Activated T-helper 17 cell treated with anti-CD3 and anti-CD28 coated beads, Interleukin-2, amount 50 U/mL, for 72 hours (primary cell): ENCODE measurements at regions not wholly inside any gene's neighbourhood (a gene's known extent, or its start where the extent isn't known, plus 50 kb on each side); places are given as distances from the start of the nearest gene placed in this dataset.

ENCODE experiments used
- ATAC-seq: fragments of 150-1000 bp; cut with Tn5 transposase; replicated peaks from 2 replicates; pipeline ENCODE4 v1.10.0; 2021; ENCODE audit warnings: mild to moderate bottlenecking, moderate library complexity
- H3K27ac Mint-ChIP-seq: one replicate; pipeline ENCODE4 v1.8.0; 2022; ENCODE audit warnings: mixed read lengths
- H3K27me3 Mint-ChIP-seq: one replicate; pipeline ENCODE4 v1.8.0; 2022; ENCODE audit warnings: mixed read lengths
- H3K36me3 Mint-ChIP-seq: one replicate; pipeline ENCODE4 v1.8.0; 2022; ENCODE audit warnings: low read depth, mild to moderate bottlenecking, mixed read lengths
- H3K4me1 Mint-ChIP-seq: one replicate; pipeline ENCODE4 v1.8.0; 2022; ENCODE audit warnings: mixed read lengths
- H3K4me3 Mint-ChIP-seq: one replicate; pipeline ENCODE4 v1.8.0; 2022; ENCODE audit warnings: mild to moderate bottlenecking, mixed read lengths
- H3K9me3 Mint-ChIP-seq: one replicate; pipeline ENCODE4 v1.8.0; 2022; ENCODE audit warnings: mixed read lengths

DNA sequence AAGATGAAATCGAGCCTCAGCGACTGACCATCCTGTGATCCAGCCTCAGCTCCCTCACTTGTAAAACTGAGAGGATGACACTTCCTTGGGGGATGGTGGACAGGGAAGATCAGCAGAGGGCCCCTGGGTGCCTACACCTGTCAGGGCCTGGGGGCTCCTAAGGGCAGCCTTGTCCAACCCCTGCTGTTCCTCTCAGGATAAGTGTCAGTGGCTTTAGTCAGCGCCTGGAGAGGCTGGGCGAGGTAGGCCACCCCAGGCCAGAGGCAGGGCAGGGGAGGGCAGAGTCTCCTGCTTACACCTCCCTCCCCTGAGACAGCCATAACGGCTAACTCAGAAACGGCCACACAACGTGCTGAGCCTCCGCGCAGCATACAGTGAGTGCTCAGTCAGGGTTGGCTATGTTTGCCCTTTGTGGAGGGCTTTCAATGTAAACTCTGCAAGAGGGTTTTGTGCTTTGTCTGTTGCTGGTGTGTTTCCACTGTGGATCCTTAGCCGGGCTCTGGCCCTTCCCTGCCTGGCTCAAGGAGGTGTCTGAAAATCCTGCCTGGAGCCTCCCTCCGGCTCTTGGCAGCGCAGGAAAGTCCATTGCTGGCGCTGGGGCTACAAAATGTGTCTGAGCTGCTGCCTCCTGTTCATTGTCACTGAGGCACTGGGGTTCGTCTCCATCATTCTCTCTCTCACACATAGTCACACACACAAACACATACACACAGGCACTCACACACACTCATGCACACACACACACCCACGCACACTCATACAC is 588.4 kb downstream of the PTPRU start:
- H3K27me3 Mint-ChIP-seq, result peaks cover 26% of the 10 kb centered on the region
- no peak overlapping the region for H3K4me3 Mint-ChIP-seq
- no peak for ATAC-seq
- H3K27ac Mint-ChIP-seq, result no peak overlapping the region
- no peaks in the 10 kb centered on the region for H3K36me3 Mint-ChIP-seq
- no peaks in the 10 kb centered on the region for H3K4me1 Mint-ChIP-seq
- no peaks in the 10 kb centered on the region for H3K9me3 Mint-ChIP-seq

DNA sequence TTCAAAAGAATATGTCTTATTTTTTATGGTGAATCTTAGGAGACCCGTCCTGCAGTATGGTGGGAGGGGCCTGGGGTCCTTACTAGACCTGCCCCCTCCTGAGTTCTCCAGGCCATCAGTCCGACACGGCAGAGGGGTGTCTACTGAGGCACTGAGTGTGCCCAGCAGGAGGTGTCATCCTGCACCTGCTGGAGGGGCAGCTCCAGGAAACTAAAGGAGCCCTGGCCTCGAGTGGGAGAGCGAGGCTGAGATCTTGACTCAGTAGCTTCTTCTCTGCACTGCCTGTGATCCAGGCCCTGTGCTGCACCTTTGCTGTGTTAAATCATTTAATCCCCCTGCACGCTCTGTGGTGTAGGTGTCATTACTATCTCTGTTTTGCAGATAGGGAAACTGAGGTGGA is 587.7 kb downstream of the PTPRU start:
- Mint-ChIP-seq H3K9me3 (no peaks in the 10 kb centered on the region), H3K27ac (no peak overlapping the region), H3K27me3 (peaks cover 28% of the 10 kb centered on the region), H3K4me1 (no peaks in the 10 kb centered on the region), H3K36me3 (no peaks in the 10 kb centered on the region), H3K4me3 (no peak overlapping the region)
- ATAC-seq, result no peak

DNA sequence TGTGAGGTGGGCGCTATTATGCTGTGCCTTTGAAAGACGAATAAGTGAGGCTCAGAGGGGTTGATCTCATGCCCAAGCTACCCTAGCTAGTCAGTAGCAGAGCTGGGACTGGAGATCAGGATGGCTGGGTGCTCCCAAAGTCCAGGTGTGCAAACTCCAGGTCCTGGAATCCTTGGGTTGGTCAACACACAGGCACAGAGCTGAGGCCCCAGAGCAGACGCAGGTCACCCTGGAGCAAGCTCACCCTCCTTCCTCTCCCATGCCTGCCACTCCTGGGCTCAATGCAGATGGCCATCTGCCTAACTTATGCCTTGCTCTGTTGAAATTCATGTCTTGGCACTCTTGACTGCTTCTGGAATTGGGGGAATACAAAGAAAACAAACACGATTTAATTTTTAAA is 587.2 kb downstream of the PTPRU start:
- H3K27me3 Mint-ChIP-seq, result peaks cover 31% of the 10 kb centered on the region
- no peak overlapping the region for H3K4me3 Mint-ChIP-seq
- H3K36me3 Mint-ChIP-seq, result no peaks in the 10 kb centered on the region
- no peak overlapping the region for H3K27ac Mint-ChIP-seq
- ATAC-seq, result no peak
- H3K9me3 Mint-ChIP-seq, result no peaks in the 10 kb centered on the region
- H3K4me1 Mint-ChIP-seq, result no peaks in the 10 kb centered on the region

DNA sequence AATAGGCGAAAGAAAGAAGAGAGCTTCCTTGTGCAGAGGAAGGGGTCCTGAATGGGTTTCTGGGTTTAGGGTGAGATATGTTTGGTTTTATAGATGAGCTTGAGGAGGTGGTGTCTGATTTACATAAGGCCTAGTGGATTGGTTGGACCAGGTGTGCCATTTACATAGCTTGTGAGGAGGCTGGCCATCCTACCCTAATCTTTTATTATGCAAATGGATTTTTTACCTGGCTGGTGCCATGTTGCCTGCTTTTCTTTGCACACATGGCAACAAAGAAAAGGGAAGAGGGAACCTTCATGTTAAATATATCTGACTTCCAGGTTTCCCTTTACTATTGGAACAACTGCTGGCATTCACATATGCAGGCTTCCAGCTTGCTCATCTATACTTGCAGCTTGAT is 585.3 kb downstream of the PTPRU start:
- no peaks in the 10 kb centered on the region for H3K36me3 Mint-ChIP-seq
- no peak for ATAC-seq
- H3K9me3 Mint-ChIP-seq, result no peaks in the 10 kb centered on the region
- no peaks in the 10 kb centered on the region for H3K4me1 Mint-ChIP-seq
- no peak overlapping the region for H3K4me3 Mint-ChIP-seq
- no peak overlapping the region for H3K27ac Mint-ChIP-seq
- H3K27me3 Mint-ChIP-seq, result peaks cover 34% of the 10 kb centered on the region

DNA sequence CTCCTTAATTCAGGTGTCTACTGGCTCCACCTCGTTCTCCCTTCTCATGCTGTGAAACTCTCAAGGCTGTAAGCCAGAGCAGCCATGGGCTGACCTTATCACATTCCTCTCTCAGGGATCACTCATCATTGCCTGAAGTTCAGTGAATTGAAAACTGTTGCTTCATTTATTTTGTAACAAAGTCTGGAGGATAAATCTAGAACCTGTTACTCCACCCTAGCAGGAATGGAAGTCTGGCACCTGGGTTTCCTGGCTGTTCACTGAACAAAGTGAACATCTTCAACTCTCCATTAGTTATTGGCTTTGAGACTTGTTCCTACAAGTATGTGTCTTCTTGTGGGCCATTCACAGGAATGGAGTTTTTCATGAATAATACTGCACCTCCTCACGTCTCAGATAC is 584.1 kb downstream of the PTPRU start:
- no peaks in the 10 kb centered on the region for H3K36me3 Mint-ChIP-seq
- no peak overlapping the region for H3K4me3 Mint-ChIP-seq
- no peak for ATAC-seq
- no peak overlapping the region for H3K27ac Mint-ChIP-seq
- peaks cover 34% of the 10 kb centered on the region for H3K27me3 Mint-ChIP-seq
- no peaks in the 10 kb centered on the region for H3K4me1 Mint-ChIP-seq
- H3K9me3 Mint-ChIP-seq, result no peaks in the 10 kb centered on the region

DNA sequence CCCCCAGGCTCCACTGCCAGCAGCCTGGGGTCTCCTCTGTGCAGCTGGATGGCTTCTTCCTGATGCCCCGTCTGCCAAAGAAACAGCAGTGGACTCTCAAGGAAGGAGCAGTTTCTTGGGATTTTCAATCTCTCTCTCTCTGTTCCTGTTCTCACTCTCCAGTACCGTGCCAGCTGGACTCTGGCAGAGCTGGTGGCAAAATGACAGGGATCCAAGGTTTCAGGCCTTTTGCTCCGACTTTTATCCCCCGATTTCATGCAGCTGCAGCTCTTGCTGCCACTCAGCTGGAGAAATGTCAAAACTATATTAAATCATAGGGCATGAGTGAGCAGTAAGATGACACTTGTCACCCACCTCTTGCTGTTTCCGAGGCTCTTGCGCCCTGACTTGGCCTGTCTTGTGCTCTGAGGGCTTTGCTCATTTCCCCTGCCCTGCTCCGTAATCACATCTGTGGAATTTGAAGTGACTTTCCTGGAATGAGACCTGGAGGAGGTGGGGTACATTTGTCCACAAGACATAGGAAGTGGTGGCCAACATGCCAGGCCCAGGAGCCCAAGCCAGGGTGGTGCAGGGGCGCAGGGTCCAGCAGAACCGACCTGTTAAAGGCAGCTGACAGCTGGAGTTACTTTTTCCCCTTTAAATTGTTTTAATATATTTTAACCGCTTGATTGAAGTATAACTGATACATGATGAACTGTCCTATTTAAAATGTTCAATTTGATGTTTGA is 576.2 kb downstream of the PTPRU start:
- Mint-ChIP-seq H3K4me1 (no peaks in the 10 kb centered on the region), H3K27me3 (peaks cover 6% of the 10 kb centered on the region), H3K4me3 (no peak overlapping the region), H3K9me3 (no peaks in the 10 kb centered on the region), H3K27ac (no peak overlapping the region), H3K36me3 (no peaks in the 10 kb centered on the region)
- ATAC-seq, result no peak

DNA sequence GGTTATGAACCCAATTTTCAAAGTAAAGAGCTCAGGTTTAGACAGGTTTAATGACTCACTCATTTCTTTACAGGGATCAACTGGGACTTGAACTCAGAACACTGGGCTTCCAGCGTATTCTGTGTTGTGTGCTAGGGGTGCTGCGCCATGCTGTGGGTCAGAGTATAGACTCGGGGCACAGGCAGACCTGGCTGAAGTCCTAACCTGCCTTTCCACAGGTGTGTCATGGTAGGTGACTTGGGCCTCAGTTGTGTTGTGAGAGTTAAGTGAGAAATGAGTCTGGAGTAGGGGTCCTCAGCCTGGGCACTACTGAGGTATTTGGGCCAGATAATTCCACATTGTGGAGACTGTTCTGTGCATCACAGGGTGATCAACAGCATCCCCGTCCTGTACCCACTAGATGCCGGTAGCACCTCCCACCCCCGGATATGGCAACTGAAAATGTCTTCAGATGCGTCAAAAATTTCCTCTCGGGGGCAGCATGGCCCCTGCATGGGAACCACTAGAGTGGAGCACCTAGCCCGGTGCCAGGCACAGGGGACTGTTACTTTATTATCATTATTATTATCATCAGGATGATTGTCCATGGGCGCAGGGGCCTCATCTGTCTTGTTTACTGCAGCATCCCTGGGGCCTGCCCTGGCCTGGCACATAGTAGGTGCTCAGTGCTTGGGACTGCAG is 575.5 kb downstream of the PTPRU start:
- H3K27me3 Mint-ChIP-seq, result peaks cover 6% of the 10 kb centered on the region
- no peaks in the 10 kb centered on the region for H3K9me3 Mint-ChIP-seq
- ATAC-seq, result no peak
- no peak overlapping the region for H3K27ac Mint-ChIP-seq
- no peaks in the 10 kb centered on the region for H3K36me3 Mint-ChIP-seq
- H3K4me1 Mint-ChIP-seq, result no peaks in the 10 kb centered on the region
- no peak overlapping the region for H3K4me3 Mint-ChIP-seq

DNA sequence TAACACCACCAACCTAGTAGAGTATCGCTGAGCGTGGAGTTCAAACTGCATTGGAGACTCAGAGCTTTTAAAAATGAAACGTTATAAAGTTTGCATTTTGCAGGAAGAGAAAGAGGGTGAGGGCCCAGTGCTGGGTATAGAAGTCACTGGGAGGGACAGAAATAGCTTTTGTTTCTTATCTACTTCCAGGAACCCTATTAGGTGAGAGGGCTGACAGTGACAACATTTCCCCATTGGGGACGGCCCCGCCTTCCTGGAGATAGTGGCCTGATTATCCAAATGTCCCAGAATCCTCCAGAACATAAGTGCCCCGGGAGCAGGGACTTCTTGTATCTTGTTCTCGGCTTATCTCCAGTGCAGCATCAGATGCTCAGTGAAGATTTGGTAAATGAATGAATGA is 574.9 kb downstream of the PTPRU start:
- Mint-ChIP-seq H3K9me3 (no peaks in the 10 kb centered on the region), H3K27me3 (peaks cover 6% of the 10 kb centered on the region), H3K27ac (no peak overlapping the region), H3K4me3 (no peak overlapping the region), H3K4me1 (no peaks in the 10 kb centered on the region), H3K36me3 (no peaks in the 10 kb centered on the region)
- no peak for ATAC-seq

DNA sequence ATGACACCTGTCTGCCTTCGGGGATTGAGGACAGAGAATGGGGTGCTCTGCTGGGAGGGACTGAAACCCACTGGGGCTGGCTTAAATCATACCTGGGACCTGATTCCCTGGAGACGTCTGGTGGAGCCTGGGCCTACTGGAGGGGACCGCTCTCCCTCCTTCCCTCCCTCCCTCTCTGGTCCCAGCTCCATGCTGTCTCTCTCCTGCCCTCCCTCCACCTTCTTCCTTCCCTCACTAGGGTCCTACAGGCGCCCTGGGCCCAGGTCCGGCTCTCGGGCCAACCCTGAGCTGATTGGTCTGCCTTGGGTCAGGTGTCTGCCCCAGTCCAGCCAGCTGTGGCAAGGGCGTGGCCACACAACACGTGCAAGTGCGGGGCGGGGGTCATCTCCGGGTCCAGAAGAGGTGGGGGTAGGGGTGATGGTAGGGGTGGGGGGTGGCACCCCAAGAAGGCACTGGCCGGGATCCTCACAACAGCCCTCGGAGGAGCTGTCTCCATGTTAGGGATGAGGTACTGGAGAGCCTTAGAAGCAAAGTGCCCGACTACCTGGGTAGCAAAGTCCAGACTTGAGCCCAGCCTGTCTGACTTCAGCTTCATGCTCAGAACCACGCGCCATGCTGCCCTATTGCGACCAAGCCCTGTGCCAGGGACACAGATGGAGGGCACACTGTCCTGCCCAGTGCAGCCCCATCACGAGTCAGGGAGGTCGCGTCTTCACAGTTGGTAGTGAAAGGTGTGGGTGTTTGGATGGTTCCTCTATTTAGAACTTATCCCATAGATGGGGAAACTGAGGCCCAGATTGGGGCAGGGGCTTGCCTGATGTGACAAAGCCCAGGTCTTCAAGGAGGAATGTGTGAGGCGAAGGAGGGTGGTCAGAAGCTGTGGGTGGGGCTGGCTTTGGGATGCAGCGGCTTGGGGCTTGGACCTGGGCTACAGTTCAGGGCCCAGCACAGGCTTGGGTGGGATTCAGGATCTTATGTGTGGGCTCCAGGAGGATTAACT is 574.1 kb downstream of the PTPRU start:
- no peaks in the 10 kb centered on the region for H3K9me3 Mint-ChIP-seq
- no peaks in the 10 kb centered on the region for H3K4me1 Mint-ChIP-seq
- no peaks in the 10 kb centered on the region for H3K36me3 Mint-ChIP-seq
- H3K27me3 Mint-ChIP-seq, result peaks cover 6% of the 10 kb centered on the region
- ATAC-seq, result no peak
- no peak overlapping the region for H3K27ac Mint-ChIP-seq
- H3K4me3 Mint-ChIP-seq, result no peak overlapping the region

DNA sequence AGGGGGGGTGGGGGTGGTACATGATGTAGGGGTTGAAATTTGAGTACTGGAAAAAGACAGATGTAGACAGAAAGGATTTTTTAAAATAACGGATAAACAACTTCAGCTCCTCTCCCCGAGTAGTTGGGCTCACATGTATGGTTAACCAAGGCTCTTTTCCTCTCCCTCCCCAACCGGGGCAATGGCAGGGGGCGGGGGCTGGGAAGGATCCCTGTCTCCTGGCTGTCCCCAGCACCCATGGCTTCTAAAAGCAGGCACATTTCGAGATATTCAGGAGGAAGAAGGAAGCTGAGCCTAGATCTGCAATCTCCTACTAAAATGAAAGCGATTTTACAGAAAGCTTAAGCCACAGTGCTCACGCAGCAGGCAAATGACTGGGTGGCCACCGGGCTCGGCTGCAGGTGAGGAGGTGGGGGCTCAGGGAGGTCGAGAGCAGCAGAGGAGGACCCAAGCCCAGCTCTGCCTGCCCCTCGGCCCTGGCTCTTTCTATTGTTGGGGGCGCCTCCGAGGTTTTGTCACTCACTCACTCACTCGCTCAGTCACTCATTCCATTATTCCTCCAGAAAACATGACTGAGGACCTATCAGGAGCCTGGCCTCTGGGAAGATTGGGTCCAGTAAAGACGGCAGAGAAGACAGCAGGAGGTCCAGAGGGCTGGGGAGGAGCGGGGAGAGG is 573.3 kb downstream of the PTPRU start:
- Mint-ChIP-seq H3K27me3 (peaks cover 6% of the 10 kb centered on the region), H3K4me3 (no peak overlapping the region), H3K27ac (no peak overlapping the region), H3K36me3 (no peaks in the 10 kb centered on the region), H3K4me1 (no peaks in the 10 kb centered on the region), H3K9me3 (no peaks in the 10 kb centered on the region)
- no peak for ATAC-seq

DNA sequence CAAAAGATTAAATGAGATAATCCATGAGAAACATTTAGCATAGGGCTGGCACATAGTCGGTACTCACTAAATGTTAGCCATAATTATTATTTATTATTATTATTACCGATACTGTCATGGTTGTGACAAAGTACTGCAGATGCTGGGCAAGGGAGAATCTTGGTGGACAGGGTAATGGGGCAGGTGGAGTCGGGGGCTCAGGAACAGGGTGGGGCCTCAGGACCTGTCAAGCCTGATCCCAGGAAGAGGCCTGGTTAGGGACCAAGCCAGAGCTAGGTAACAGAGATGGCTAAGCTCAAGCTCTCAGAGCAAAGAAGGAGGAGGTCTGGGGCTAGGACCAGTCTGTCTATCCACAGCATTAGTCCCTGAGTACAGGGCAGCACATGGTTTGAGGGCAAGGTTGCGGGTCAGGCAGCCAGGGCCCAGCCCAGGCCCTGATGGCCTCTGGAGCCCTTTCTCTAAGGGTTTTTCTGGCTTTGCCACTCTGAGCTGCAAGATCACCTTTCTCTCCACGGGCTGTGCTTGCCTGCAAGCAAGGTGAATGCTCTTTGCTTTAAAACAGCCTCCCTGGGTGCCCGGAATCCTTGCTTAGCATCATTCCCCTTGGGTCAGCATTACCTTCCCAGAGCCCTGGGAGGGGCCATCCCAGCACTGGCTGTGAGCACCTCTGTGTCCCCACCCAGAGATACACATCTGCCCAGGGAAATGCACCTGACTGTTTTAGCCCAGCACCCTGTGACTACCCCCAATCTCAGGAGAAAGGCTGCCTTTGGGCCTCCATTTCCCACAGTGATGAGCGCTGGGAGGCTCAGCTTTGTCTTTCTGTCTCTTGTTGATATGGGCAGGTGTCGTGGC is 572.0 kb downstream of the PTPRU start:
- no peaks in the 10 kb centered on the region for H3K9me3 Mint-ChIP-seq
- H3K27me3 Mint-ChIP-seq, result peaks cover 13% of the 10 kb centered on the region
- no peak for ATAC-seq
- no peak overlapping the region for H3K4me3 Mint-ChIP-seq
- no peaks in the 10 kb centered on the region for H3K4me1 Mint-ChIP-seq
- H3K27ac Mint-ChIP-seq, result no peak overlapping the region
- no peaks in the 10 kb centered on the region for H3K36me3 Mint-ChIP-seq

DNA sequence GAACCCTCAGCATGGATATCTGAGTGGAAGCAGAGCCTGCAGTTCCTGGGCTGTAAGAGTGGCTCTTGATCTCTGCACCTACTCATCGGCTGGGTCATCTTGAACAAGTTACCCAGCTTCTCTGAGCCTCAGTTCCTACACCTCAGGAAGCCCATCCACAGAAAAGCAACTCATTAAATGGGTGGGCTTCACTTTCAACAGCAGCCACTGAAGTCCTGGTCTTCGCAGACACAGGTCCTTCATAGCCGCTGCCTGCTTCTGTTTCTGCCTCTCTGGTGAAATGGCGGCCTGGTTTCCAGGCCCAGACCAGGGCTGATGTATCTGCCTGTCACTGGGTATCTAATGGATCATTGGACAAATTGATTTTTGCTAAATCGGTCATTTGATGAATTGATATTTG is 571.4 kb downstream of the PTPRU start:
- Mint-ChIP-seq H3K27ac (no peak overlapping the region), H3K4me3 (no peak overlapping the region), H3K27me3 (peaks cover 15% of the 10 kb centered on the region), H3K9me3 (no peaks in the 10 kb centered on the region), H3K4me1 (no peaks in the 10 kb centered on the region), H3K36me3 (no peaks in the 10 kb centered on the region)
- no peak for ATAC-seq

DNA sequence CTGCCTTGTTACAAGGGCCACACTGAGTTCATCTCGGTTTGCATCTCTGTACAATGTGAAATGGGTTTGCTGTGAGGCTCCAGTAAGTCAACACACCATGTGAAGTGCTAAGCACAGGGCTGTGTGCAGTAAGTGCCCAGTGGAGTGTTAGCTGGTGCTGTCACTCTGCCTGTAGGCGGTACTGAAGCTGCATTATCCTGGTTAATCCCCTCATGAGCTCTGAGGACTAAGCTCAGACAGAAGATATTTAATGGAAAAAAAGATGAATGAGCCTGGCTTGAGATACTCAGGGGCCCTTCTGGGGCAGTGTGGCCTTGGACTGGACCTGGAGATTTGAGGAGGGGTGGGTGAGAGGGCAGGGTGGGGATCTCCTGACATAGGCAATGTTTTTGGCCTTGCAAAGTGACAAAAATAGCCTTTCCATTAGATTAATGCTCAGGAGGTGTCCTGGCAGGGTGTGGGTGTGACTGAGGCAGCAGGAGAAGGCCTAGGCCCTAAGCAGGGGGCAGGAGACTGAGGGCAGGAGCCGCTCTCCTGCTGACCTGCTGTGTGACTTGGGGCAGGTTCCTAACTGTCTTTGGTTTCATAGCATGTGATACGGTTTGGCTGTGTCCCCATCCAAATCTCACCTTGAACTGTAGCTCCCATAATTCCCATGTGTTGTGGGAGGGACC is 570.5 kb downstream of the PTPRU start:
- no peaks in the 10 kb centered on the region for H3K9me3 Mint-ChIP-seq
- no peaks in the 10 kb centered on the region for H3K4me1 Mint-ChIP-seq
- no peaks in the 10 kb centered on the region for H3K36me3 Mint-ChIP-seq
- H3K27ac Mint-ChIP-seq, result no peak overlapping the region
- peaks cover 19% of the 10 kb centered on the region for H3K27me3 Mint-ChIP-seq
- H3K4me3 Mint-ChIP-seq, result no peak overlapping the region
- no peak for ATAC-seq
